A549 (cell line): ENCODE measurements at regions not wholly inside any gene's neighbourhood (a gene's known extent, or its start where the extent isn't known, plus 50 kb on each side); places are given as distances from the start of the nearest gene placed in this dataset.

Experiments
- ATAC-seq, 2 experiments: fragments of 200-7000 bp in 1 of 2; fragments of >200 bp in 1 of 2; cut with Nextera tagmentation in 1 of 2; cut with Tn5 transposase in 1 of 2; 3 replicates each; pipeline versions ENCODE4 v1.8.0 to v1.9.1; 2018 to 2020; ENCODE audit warnings: mild to moderate bottlenecking in 1 of 2, moderate library complexity in 1 of 2
- CTCF ChIA-PET: fragments of 300-600 bp; sonication (Branson Sonifier 250); formaldehyde crosslinking; extraction: SDS; loops from one replicate; lab custom pipeline; 2021; ENCODE audit warnings: antibody characterized with exemption, inconsistent platforms; lab: Yijun Ruan, JAX
- POLR2A ChIA-PET: fragments of 350-600 bp; formaldehyde crosslinking; extraction: SDS; loops from one replicate; lab custom pipeline; 2021; ENCODE audit warnings: antibody characterized with exemption, inconsistent platforms; lab: Yijun Ruan, JAX
- DNase-seq, 2 experiments: peaks; one replicate each; pipeline versions ENCODE4 v3.0.0 to v3.0.0-alpha.2; 2011 to 2016; ENCODE audit warnings: low read depth in 1 of 2, low spot score in 1 of 2
- FAIRE-seq: peaks from 2 replicates; lab custom pipeline; 2011; peaks lifted over from hg19 to GRCh38; lab: Jason Lieb, UNC
- H3K27ac ChIP-seq, 2 experiments: fragments of >200 bp; sonication (Bioruptor Twin); formaldehyde crosslinking; 3 replicates each; pipeline ENCODE4 v1.5.1; 2016 to 2017
- H3K4me1 ChIP-seq: fragments of >200 bp; sonication (Bioruptor Twin); formaldehyde crosslinking; 3 replicates; pipeline ENCODE4 v1.6.1; 2016
- H3K4me2 ChIP-seq: fragments of >200 bp; sonication (Bioruptor Twin); formaldehyde crosslinking; 3 replicates; pipeline ENCODE4 v1.6.1; 2016
- H3K4me3 ChIP-seq: fragments of >200 bp; sonication (Bioruptor Twin); formaldehyde crosslinking; 3 replicates; pipeline ENCODE4 v1.5.1; 2016
- H3K9me3 ChIP-seq: fragments of >200 bp; sonication (Bioruptor Twin); formaldehyde crosslinking; 3 replicates; pipeline ENCODE4 v1.6.1; 2016
- CBX2 ChIP-seq: fragments of 200-600 bp; sonication (generic); IDR thresholded peaks from 2 replicates; pipeline ENCODE4 v1.6.1; 2016; ENCODE audit warnings: low read depth, mild to moderate bottlenecking, borderline replicate concordance
- CBX8 ChIP-seq: fragments of 200-600 bp; sonication (generic); IDR thresholded peaks from 2 replicates; pipeline ENCODE4 v1.6.1; 2016
- CEBPB ChIP-seq, 2 experiments: fragments of >200 bp in 1 of 2; sonication (Bioruptor Twin) in 1 of 2; formaldehyde crosslinking in 1 of 2; IDR thresholded peaks; 2 replicates each; pipeline ENCODE4 v1.6.1; 2012 to 2016
- CHD2 ChIP-seq: fragments of 150-350 bp; IDR thresholded peaks from 2 replicates; pipeline ENCODE4 v1.6.1; 2014; ENCODE audit warnings: low read length; ENCODE audit not compliant: partially characterized antibody
- CHD4 ChIP-seq: fragments of 200-600 bp; sonication (generic); IDR thresholded peaks from 2 replicates; pipeline ENCODE4 v1.6.1; 2016; ENCODE audit warnings: antibody characterized with exemption, mild to moderate bottlenecking, borderline replicate concordance
- EHF ChIP-seq: fragments of 250-450 bp; sonication (Bioruptor Pico); IDR thresholded peaks from 2 replicates; pipeline ENCODE4 v1.5.0; 2020; ENCODE audit warnings: mild to moderate bottlenecking
- HEYL ChIP-seq: fragments of 250-450 bp; sonication (Bioruptor Pico); IDR thresholded peaks from 2 replicates; pipeline ENCODE4 v1.8.0; 2021; ENCODE audit warnings: mild to moderate bottlenecking, moderate library complexity
- JUN ChIP-seq, 2 experiments: fragments of >200 bp; sonication (Bioruptor Twin); formaldehyde crosslinking; IDR thresholded peaks; 2 replicates in 1 of 2; 3 replicates in 1 of 2; pipeline ENCODE4 v1.6.1; 2016 to 2017
- KDM5A ChIP-seq: fragments of 200-600 bp; sonication (generic); IDR thresholded peaks from 2 replicates; pipeline ENCODE4 v1.6.1; 2016; ENCODE audit warnings: antibody characterized with exemption, mild to moderate bottlenecking
- MAFK ChIP-seq: fragments of 450-650 bp; IDR thresholded peaks from 2 replicates; pipeline ENCODE4 v1.6.1; 2014; ENCODE audit not compliant: partially characterized antibody
- RFX5 ChIP-seq: fragments of 450-650 bp; IDR thresholded peaks from 2 replicates; pipeline ENCODE4 v1.7.1; 2014; ENCODE audit warnings: antibody characterized with exemption, mild to moderate bottlenecking, moderate library complexity
- SMC3 ChIP-seq: fragments of >200 bp; sonication (Bioruptor Twin); formaldehyde crosslinking; IDR thresholded peaks from 3 replicates; pipeline ENCODE4 v1.6.1; 2018; ENCODE audit warnings: inconsistent platforms
- ZFP36 ChIP-seq: fragments of 450-650 bp; IDR thresholded peaks from 2 replicates; pipeline ENCODE4 v1.6.1; 2014; ENCODE audit warnings: borderline replicate concordance; ENCODE audit not compliant: partially characterized antibody
- ZNF302 ChIP-seq: fragments of 250-450 bp; sonication (Bioruptor Pico); IDR thresholded peaks from 2 replicates; pipeline ENCODE4 v1.9.0; 2021; ENCODE audit warnings: inconsistent platforms, mild to moderate bottlenecking, moderate library complexity
- ZSCAN20 ChIP-seq: fragments of 250-450 bp; sonication (Bioruptor Pico); IDR thresholded peaks from 2 replicates; pipeline ENCODE4 v1.8.0; 2022; ENCODE audit warnings: mild to moderate bottlenecking, moderate library complexity
- WGBS: methylation state at CpG from one replicate; pipeline ENCODE4 v1.1.6; 2017; ENCODE audit errors: missing lambda C conversion rate; 5-methylcytosine and 5-hydroxymethylcytosine counted together
- TF ChIP-seq, protein P1 (sequence below): IDR thresholded peaks from 2 replicates; pipeline ENCODE4 v1.6.1; 2012; ENCODE audit warnings: low read depth, borderline replicate concordance
- TF ChIP-seq, protein P2 (sequence below): fragments of >200 bp; sonication (Bioruptor Twin); formaldehyde crosslinking; IDR thresholded peaks from 3 replicates; pipeline ENCODE4 v1.6.1; 2016
- TF ChIP-seq, protein P3 (sequence below): fragments of 200-600 bp; sonication (generic); IDR thresholded peaks from 2 replicates; pipeline ENCODE4 v1.6.1; 2016; ENCODE audit warnings: antibody characterized with exemption, mild to moderate bottlenecking, moderate library complexity
- TF ChIP-seq, protein P4 (sequence below): fragments of >200 bp; sonication (Bioruptor Twin); formaldehyde crosslinking; IDR thresholded peaks from 2 replicates; pipeline ENCODE4 v1.6.1; 2016
- TF ChIP-seq, protein P5 (sequence below): fragments of 150-350 bp; IDR thresholded peaks from 2 replicates; pipeline ENCODE4 v1.6.1; 2014; ENCODE audit warnings: low read depth, mild to moderate bottlenecking, low read length

DNA sequence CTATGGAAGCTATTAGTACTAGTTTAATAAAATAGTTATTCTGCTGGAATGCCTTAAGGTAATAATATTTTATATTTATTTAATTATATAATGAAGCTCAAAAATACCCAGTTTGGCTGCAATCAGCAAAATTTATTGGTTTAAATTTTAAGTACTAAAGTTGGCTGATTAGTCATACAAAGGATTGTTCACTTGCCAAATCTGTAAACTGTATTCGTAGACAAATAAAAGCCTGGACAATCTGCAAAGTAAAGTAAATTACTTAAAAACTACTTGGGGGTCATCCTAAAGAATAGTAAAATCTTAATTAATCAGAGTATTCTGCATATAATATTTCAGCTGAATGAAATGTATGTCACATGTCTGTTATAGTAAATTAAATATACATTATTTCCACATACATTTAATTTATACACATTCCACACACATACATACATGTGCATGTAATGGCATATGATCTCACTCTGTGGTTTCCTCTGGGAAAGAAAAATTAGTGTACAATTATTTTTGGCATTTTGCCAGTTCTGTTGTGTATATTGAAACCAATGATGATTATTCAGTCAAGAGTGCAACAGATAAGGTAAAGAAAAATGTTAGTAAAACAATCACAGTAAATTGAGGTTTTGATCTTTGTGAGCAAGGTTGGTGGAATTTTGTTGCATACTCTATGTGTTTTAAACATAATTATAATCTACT lies 455.9 kb downstream of the CDH9 start:
- Histone ChIP-seq H3K9me3 (no peaks in the 10 kb centered on the region), H3K4me2 (no peak overlapping the region), H3K4me3 (no peak overlapping the region), H3K4me1 (no peaks in the 10 kb centered on the region), H3K27ac (no peak overlapping the region)
- ATAC-seq: no peak
- CTCF ChIA-PET: no interaction called here
- POLR2A ChIA-PET: no interaction called here
- FAIRE-seq: no peak
- WGBS: 15% methylated on average over 1 of the region's 1 CpG
- DNase-seq: no peak
- TF ChIP-seq JUN (IDR thresholded peaks at IDR 0.05) (no peak), CHD4 (no peak), KDM5A (no peak), ZSCAN20 (CRISPR knock-in tag) (no peak), CBX8 (no peak), RFX5 (no peak)
- TF ChIP-seq, protein P1, sequence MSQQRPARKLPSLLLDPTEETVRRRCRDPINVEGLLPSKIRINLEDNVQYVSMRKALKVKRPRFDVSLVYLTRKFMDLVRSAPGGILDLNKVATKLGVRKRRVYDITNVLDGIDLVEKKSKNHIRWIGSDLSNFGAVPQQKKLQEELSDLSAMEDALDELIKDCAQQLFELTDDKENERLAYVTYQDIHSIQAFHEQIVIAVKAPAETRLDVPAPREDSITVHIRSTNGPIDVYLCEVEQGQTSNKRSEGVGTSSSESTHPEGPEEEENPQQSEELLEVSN: no peak
- TF ChIP-seq, protein P2, sequence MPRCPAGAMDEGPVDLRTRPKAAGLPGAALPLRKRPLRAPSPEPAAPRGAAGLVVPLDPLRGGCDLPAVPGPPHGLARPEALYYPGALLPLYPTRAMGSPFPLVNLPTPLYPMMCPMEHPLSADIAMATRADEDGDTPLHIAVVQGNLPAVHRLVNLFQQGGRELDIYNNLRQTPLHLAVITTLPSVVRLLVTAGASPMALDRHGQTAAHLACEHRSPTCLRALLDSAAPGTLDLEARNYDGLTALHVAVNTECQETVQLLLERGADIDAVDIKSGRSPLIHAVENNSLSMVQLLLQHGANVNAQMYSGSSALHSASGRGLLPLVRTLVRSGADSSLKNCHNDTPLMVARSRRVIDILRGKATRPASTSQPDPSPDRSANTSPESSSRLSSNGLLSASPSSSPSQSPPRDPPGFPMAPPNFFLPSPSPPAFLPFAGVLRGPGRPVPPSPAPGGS: no peak
- TF ChIP-seq, protein P3, sequence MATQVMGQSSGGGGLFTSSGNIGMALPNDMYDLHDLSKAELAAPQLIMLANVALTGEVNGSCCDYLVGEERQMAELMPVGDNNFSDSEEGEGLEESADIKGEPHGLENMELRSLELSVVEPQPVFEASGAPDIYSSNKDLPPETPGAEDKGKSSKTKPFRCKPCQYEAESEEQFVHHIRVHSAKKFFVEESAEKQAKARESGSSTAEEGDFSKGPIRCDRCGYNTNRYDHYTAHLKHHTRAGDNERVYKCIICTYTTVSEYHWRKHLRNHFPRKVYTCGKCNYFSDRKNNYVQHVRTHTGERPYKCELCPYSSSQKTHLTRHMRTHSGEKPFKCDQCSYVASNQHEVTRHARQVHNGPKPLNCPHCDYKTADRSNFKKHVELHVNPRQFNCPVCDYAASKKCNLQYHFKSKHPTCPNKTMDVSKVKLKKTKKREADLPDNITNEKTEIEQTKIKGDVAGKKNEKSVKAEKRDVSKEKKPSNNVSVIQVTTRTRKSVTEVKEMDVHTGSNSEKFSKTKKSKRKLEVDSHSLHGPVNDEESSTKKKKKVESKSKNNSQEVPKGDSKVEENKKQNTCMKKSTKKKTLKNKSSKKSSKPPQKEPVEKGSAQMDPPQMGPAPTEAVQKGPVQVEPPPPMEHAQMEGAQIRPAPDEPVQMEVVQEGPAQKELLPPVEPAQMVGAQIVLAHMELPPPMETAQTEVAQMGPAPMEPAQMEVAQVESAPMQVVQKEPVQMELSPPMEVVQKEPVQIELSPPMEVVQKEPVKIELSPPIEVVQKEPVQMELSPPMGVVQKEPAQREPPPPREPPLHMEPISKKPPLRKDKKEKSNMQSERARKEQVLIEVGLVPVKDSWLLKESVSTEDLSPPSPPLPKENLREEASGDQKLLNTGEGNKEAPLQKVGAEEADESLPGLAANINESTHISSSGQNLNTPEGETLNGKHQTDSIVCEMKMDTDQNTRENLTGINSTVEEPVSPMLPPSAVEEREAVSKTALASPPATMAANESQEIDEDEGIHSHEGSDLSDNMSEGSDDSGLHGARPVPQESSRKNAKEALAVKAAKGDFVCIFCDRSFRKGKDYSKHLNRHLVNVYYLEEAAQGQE: no peak

DNA sequence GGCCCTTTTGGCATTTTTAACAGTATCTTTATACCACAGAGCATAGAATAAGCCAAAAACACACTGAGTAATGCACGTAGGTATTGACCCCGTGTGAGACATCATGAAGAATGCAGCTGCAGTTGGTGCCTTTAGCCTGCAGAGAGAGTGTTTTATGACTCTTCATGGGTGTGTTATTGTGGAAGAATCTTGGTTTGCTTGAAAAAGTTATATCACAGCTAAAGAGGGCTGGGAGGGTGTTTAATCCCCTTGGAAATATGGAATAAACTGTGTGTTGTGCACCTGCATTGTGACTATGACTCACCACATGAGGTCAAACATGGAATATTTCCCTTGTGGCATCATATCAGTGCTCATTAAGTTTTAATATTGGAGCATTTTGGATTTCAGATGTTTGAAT lies 458.7 kb downstream of the CDH9 start:
- H3K9me3 ChIP-seq: no peaks in the 10 kb centered on the region
- FAIRE-seq (no peak), ATAC-seq (no peak), DNase-seq (no peak)
- POLR2A ChIA-PET: no interaction called here
- CTCF ChIA-PET: no interaction called here
- WGBS: 29% methylated on average over 2 of the region's 2 CpGs
- no peak overlapping the region for H3K4me3 ChIP-seq
- no peak overlapping the region for H3K27ac ChIP-seq
- H3K4me2 ChIP-seq: no peak overlapping the region
- TF ChIP-seq SMC3: no peak
- TF ChIP-seq CBX2: no peak
- TF ChIP-seq EHF (CRISPR knock-in tag): no peak
- TF ChIP-seq, protein P4, sequence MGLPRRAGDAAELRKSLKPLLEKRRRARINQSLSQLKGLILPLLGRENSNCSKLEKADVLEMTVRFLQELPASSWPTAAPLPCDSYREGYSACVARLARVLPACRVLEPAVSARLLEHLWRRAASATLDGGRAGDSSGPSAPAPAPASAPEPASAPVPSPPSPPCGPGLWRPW: no peak
- TF ChIP-seq JUN (IDR thresholded peaks at IDR 0.05): no peak
- TF ChIP-seq CHD2: no peak
- TF ChIP-seq, protein P5, sequence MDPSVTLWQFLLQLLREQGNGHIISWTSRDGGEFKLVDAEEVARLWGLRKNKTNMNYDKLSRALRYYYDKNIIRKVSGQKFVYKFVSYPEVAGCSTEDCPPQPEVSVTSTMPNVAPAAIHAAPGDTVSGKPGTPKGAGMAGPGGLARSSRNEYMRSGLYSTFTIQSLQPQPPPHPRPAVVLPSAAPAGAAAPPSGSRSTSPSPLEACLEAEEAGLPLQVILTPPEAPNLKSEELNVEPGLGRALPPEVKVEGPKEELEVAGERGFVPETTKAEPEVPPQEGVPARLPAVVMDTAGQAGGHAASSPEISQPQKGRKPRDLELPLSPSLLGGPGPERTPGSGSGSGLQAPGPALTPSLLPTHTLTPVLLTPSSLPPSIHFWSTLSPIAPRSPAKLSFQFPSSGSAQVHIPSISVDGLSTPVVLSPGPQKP: no peak
- TF ChIP-seq, protein P3: no peak
- TF ChIP-seq HEYL (CRISPR knock-in tag): no peak
- TF ChIP-seq ZNF302: no peak
- TF ChIP-seq, protein P2: no peak
- no peak for TF ChIP-seq MAFK
- no peak for TF ChIP-seq CEBPB (IDR thresholded peaks at IDR 0.05)
- no peak for TF ChIP-seq KDM5A
- TF ChIP-seq ZFP36: no peak
- H3K4me1 ChIP-seq: no peaks in the 10 kb centered on the region
